GM12874 (cell line): ENCODE measurements at regions not wholly inside any gene's neighbourhood (a gene's known extent, or its start where the extent isn't known, plus 50 kb on each side); places are given as distances from the start of the nearest gene placed in this dataset.

ENCODE experiments used
- TF ChIP-seq, protein P1 (sequence below): IDR thresholded peaks from 2 replicates; pipeline ENCODE4 v1.5.1; 2011; ENCODE audit warnings: low read depth, mild to moderate bottlenecking, control low read depth, low read length, moderate library complexity; ENCODE audit not compliant: insufficient read depth

- TF ChIP-seq, protein P1, sequence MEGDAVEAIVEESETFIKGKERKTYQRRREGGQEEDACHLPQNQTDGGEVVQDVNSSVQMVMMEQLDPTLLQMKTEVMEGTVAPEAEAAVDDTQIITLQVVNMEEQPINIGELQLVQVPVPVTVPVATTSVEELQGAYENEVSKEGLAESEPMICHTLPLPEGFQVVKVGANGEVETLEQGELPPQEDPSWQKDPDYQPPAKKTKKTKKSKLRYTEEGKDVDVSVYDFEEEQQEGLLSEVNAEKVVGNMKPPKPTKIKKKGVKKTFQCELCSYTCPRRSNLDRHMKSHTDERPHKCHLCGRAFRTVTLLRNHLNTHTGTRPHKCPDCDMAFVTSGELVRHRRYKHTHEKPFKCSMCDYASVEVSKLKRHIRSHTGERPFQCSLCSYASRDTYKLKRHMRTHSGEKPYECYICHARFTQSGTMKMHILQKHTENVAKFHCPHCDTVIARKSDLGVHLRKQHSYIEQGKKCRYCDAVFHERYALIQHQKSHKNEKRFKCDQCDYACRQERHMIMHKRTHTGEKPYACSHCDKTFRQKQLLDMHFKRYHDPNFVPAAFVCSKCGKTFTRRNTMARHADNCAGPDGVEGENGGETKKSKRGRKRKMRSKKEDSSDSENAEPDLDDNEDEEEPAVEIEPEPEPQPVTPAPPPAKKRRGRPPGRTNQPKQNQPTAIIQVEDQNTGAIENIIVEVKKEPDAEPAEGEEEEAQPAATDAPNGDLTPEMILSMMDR: no peak
Observed at GRCh38 chr2:120419955-120420354, 74.0 kb downstream of the INHBB start.

DNA sequence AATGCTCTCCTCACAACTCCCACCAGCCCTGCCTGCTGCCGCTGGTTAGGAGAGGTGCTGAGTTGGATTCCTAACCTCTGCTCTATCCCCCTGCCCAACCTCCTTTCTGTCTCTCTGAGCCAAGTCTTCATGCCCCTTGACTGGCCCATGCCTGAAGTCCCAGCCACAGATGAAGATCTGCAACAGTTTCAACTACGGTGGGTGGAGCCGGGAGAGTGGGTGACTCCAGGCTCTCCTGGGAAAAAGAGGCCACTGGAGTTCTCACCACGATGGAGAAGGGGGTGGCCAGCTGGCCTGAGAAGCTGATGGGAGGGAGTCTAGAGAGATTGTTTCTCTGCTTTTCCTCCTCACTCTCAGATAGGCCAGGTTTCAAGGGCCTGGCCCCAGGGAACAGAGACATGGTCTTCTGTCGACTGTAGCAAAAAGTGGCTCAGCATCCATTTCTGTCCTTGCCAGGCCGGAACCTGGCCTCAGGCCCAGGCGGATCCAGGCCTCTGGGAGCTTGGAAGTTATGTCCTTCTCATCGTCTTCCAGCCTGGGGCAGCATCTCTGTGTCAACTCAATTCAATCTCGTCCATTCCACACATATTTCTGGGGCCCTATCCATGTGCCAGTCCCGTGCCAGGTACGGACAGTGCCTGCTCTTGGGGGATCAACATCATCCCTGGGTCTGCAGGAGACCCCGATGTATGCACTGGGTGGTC lies 75.3 kb downstream of the INHBB start:
- TF ChIP-seq, protein P1: no peak

DNA sequence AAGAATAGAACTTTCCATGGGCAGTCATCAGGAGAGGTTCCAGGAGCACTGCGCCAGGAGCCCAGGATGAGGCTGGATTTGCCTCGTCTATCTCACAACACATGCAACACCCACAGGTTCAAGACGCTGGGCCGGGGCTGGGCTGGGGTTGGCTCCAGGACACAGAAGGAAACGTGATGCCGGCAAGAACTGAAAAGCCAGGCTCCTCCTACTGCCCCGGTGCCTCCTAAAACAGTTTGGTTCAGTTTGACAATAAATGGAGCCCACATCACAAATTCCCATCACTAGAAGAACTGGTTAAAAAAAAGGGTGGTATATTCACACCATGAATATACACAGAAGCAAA lies 75.9 kb downstream of the INHBB start:
- TF ChIP-seq, protein P1: no peak

DNA sequence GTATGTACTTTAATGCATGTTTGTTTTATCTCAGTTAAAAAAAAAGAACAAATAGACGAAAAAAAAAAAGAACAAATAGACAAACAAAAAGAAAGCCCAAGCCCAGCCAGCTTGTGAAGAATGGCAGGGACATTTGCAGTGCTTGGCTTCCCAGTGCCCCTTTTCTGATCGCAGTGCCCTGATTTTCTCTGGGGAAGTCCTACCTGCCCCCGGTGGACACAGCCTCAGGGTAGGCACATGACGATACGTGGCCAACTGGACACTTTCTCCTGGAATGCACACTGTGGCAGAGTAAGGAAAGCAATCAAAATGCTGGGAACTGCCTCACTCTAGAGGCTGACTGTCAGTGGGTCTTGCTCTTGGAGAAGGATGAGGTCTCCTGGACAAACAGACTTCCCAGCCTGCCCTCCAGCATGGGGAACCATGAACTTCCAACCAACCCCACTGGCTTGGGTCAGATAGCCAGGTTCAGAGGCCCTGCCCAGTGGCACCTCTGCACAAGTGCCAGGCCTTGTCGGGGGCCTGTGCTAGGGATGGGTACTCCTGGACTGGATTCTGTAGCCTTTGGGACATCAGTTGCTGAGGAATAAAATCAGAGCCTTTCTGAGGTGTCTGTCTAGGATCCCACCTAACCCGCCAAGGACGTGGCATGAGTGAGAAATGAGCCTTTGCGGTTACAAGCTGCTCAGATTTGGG lies 76.7 kb downstream of the INHBB start:
- TF ChIP-seq, protein P1: no peak

DNA sequence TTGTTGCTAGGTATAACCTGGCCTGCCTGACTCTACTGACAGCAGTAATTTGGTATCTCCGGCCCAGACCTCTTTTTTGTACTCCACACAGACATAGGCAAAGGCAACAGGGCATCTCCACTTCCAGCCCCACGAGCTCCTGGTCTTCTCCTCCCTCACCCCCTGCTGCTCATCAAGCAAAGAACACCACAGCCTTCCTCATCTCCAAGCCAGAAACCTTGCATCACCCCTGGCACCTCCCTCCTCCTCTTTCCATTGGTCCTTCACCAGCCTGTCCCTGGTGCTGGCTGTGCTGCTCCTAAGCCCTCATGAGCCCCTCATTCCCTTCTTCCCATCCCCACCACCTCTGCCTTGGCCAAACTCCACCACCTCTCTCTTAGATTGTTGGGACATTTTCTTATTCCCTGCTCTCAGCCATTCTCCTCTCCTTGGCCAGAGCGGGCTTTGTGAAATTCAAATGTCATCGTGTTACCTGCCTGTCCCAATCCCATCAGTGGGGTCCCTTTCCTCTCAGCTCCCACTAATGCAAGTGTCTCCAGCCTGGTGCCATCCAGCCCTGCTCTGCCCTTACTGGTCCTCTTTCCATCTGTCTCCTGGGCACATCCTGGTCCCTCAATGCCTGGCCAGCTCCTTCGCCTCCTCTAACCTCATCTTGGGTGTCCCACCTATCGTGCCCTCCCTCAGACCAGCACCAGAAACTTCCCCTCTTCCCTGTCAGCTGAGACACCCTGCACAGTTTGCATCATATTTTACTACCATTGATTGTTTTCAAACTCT lies 77.4 kb downstream of the INHBB start:
- TF ChIP-seq, protein P1: no peak

DNA sequence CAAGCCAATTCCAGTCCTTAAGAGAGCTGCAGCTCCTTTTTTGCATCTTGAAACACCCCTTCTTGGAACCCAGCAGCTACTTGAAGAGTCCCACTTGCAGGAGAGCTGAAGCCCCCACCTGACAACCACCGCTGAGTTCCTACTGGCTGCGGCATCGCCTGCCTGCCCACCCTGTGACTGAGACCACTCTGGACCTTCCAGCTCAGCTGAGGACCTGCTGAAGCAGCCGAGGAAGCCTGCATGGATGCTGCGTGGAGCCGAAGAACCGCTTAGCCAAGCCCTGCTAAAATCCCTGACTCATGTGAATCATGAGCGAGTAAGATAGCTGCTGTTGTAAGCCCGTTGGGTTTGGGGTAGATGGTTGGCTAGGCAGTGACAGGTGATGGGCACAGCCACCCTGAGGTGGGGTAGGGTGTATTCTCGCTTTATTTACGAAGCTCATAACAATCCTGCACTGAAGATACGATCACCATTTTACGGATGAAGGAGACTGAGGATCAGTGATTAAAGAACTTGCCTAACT lies 78.4 kb downstream of the INHBB start:
- TF ChIP-seq, protein P1: no peak

DNA sequence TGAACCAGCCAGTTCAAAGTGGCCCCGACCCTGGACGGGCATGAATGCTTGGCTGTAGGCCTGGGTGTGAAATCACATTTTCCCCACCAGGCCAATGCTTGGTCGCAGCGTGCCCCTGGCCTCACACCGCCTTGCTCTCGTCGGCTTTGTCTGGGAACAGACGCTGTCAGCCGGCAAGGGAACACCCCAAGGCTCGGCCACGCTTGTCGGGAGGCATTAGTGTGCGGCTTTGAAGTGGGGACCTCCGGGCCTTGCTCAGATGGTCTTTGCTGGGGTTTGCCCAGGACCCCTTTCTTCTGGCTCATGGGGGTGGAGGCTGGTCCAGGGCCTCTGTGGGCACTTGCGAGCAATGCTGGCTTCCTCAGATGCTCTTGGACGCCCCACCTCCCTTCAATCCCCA lies 79.1 kb downstream of the INHBB start:
- TF ChIP-seq, protein P1: no peak
